RKO (cell line): ENCODE measurements at regions not wholly inside any gene's neighbourhood (a gene's known extent, or its start where the extent isn't known, plus 50 kb on each side); places are given as distances from the start of the nearest gene placed in this dataset.
"Not testable (repeated sequence)": the region's sequence is repeated elsewhere in the genome, so short reads cannot be mapped to it uniquely, and the experiment has no call there.

Source experiments
- DNase-seq: peaks from one replicate; pipeline ENCODE4 v3.0.0-alpha.2; 2016; ENCODE audit warnings: low spot score

DNA sequence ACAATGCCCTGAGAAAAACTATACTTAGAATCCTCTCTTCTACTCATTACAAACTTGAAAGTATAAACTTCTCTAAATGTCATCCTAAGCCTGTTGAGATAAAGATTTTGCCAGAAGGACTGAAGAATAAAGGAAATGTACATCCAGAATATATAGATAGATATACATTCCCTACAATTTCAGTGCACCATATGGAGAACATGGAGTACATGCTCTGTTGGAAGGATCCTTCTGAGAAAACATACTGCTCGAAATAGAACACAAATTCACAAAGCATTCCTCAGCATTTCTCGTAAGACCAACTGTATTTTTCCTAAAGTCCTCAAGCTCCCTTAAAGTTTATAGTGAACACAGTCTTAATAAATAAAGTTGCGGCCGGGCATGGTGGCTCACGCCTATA, 69.7 kb upstream of the RASA1 start:
- no peak for DNase-seq

DNA sequence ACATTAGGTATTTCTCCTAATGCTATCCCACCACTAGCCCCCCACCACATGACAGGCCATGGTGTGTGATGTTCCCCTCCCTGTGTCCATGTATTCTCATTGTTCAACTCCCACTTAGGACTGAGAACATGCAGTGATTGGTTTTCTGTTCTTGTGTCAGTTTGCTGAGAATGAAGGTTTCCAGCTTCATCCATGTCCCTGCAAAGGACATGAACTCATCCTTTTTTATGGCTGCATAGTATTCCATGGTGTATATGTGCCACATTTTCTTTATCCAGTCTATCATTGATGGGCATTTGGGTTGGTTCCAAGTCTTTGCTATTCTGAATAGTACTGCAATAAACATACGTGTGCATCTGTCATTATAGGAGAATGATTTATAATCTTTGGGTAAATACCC, 68.4 kb upstream of the RASA1 start:
- DNase-seq = not testable (repeated sequence)

DNA sequence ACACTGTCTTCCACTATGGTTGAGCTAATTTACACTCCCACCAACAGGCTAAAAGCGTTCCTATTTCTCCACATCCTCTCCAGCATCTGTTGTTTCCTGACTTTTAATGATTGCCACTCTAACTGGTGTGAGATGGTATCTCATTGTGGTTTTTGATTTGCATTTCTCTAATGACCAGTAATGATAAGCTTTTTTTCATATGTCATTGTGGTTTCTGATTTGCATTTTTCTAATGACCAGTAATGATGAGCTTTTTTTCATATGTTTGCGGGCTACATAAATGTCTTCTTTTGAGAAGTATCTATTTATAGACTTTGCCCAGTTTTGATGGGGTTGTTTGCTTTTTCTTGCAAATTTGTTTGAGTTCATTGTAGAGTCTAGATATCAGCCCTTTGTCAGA, 68.0 kb upstream of the RASA1 start:
- not testable (repeated sequence) for DNase-seq

DNA sequence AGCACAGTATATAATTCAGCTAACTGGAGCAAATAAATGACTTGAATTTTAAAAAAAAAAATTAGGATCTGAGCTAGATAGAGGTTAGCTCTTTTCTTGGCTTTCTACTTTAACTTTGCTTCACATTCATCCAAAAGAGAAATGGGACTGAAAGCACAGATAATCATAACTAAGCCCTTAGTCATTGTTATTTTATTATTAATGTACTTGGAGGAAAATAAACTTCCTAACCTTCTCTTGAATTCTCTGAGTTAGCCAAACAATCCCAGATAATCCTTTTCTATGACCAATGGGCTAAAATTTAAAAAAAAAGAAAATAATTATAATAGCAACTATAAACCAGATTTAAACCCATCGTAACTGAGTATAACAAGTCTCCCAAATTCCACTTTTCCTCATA, 57.6 kb upstream of the RASA1 start:
- no peak for DNase-seq

DNA sequence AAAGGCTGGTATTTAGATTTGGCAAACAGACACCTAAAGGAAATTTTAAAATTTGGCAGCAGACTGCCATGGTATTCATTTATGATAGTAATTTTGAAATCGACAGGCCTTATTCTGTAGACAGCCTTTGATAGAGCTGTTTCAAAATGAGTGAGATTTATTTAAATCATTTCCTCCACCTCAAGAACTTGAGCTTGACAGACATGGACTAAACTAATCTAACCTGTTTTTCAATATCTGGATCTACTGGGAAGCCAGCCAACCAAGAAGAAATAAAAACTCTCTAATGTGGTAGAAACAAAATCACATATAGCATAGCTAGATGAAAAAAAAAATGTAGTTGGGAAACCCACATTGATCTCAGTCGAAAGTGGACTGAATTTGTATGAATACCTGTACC, 56.9 kb upstream of the RASA1 start:
- no peak for DNase-seq

DNA sequence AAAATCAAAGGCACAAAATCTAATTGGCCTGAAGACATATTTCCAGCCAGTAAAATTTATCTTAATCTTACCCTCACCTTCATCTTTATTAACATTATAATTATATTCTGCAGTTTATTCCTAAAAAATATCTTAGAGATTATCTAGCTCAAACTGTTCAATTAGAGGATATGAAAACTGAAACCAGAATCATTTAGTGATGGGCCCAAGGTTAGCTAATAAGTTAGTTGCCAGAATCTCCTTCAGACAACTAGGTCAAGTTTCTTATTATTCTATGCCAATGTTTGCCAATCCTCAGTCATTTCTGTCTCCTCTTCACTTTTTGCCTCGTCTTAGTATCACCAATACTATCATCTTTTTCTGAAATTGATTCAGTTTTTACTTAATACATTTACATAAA, 56.0 kb upstream of the RASA1 start:
- no peak for DNase-seq

DNA sequence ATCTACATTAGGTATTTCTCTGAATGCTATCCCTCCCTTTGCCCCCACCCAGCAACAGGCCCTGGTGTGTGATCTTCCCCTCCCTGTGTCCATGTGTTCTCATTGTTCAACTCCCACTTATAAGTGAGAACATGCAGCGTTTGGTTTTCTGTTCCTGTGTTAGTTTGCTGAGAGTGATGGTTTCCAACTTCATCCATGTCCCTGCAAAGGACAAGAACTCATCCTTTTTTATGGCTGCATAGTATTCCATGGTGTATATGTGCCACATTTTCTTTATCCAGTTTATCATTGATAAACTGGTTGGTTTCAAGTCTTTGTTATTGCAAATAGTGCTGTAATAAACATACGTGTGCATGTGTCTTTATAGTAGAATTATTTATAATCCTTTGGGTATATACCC, 55.5 kb upstream of the RASA1 start:
- not testable (repeated sequence) for DNase-seq

DNA sequence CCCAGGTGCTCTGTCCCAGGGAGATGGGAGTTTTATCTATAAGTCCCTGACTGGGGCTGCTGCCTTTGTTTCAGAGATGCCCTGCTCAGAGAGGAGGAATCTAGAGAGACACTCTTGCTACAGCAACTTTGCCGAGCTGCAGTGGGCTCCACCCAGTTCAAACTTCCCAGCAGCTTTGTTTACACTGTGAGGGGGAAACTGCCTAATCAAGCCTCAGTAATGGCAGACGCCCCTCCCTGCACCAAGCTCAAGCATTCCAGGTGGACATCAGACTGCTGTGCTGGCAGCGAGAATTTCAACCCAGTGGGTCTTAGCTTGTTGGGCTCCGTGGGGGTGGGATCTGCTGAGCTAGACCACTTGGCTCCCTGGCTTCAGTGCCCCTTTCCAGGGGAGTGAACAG, 50.2 kb upstream of the RASA1 start:
- DNase-seq = not testable (repeated sequence)
